Ectodermal cell (in vitro differentiated cells): ENCODE measurements at regions not wholly inside any gene's neighbourhood (a gene's known extent, or its start where the extent isn't known, plus 50 kb on each side); places are given as distances from the start of the nearest gene placed in this dataset.

Source experiments
- H3K27ac ChIP-seq: 2 replicates; pipeline ENCODE4 v1.7.0; 2013; ENCODE audit warnings: mild to moderate bottlenecking, low read depth, low read length; ENCODE audit not compliant: insufficient read depth, poor library complexity, severe bottlenecking
- H3K27me3 ChIP-seq: 2 replicates; pipeline ENCODE4 v1.7.0; 2013; ENCODE audit warnings: mild to moderate bottlenecking, low read length; ENCODE audit not compliant: insufficient read depth, control insufficient read depth, poor library complexity, severe bottlenecking
- H3K36me3 ChIP-seq: one replicate; pipeline ENCODE4 v1.7.0; 2013; ENCODE audit warnings: low read length; ENCODE audit not compliant: control insufficient read depth, insufficient read depth
- H3K4me1 ChIP-seq: one replicate; pipeline ENCODE4 v1.7.0; 2013; ENCODE audit warnings: low read length; ENCODE audit not compliant: control insufficient read depth, insufficient read depth
- H3K4me3 ChIP-seq: 2 replicates; pipeline ENCODE4 v1.7.0; 2013; ENCODE audit warnings: low read depth, low read length, control low read depth; ENCODE audit not compliant: insufficient read depth
- H3K9me3 ChIP-seq: 2 replicates; pipeline ENCODE4 v1.7.0; 2013; ENCODE audit warnings: mild to moderate bottlenecking, low read length, moderate library complexity; ENCODE audit not compliant: control insufficient read depth
- WGBS, 2 experiments: methylation state at CpG; one replicate each; pipeline ENCODE4 v1.1.7; 2013; ENCODE audit warnings: missing lambda C conversion rate in 2 of 2; 5-methylcytosine and 5-hydroxymethylcytosine counted together

- Histone ChIP-seq H3K27ac (no peak overlapping the region), H3K4me1 (no peaks in the 10 kb centered on the region), H3K36me3 (no peaks in the 10 kb centered on the region), H3K4me3 (no peak overlapping the region), H3K27me3 (no peaks in the 10 kb centered on the region), H3K9me3 (no peaks in the 10 kb centered on the region)
- WGBS, 2 experiments: 92 to 97% methylated on average over 4 of the region's 4 CpGs
Measured at GRCh38 chr4:124573056-124573455, 139.5 kb downstream of the ANKRD50 start.

GRCh38 chr4:124579896-124580295, 132.6 kb downstream of the ANKRD50 start:
- H3K4me3 ChIP-seq: no peak overlapping the region
- no peaks in the 10 kb centered on the region for H3K4me1 ChIP-seq
- H3K27ac ChIP-seq: no peak overlapping the region
- no peaks in the 10 kb centered on the region for H3K9me3 ChIP-seq
- H3K36me3 ChIP-seq: no peaks in the 10 kb centered on the region
- no peaks in the 10 kb centered on the region for H3K27me3 ChIP-seq

GRCh38 chr4:124583797-124584196, 128.7 kb downstream of the ANKRD50 start:
- Histone ChIP-seq H3K27me3 (no peaks in the 10 kb centered on the region), H3K4me1 (no peaks in the 10 kb centered on the region), H3K9me3 (no peaks in the 10 kb centered on the region), H3K27ac (no peak overlapping the region), H3K36me3 (no peaks in the 10 kb centered on the region), H3K4me3 (no peak overlapping the region)
- WGBS, 2 experiments: 91 to 95% methylated on average over 1 of the region's 1 CpG

GRCh38 chr4:124589786-124590185, 122.7 kb downstream of the ANKRD50 start:
- Histone ChIP-seq H3K36me3 (no peaks in the 10 kb centered on the region), H3K27me3 (no peaks in the 10 kb centered on the region), H3K27ac (no peak overlapping the region), H3K4me1 (no peaks in the 10 kb centered on the region), H3K9me3 (no peaks in the 10 kb centered on the region), H3K4me3 (no peak overlapping the region)
- 90 to 91% methylated on average over 1 of the region's 1 CpG for WGBS, 2 experiments

GRCh38 chr4:124590480-124590879, 122.1 kb downstream of the ANKRD50 start:
- Histone ChIP-seq H3K4me3 (no peak overlapping the region), H3K27me3 (no peaks in the 10 kb centered on the region), H3K27ac (no peak overlapping the region), H3K4me1 (no peaks in the 10 kb centered on the region), H3K36me3 (no peaks in the 10 kb centered on the region), H3K9me3 (no peaks in the 10 kb centered on the region)

- H3K36me3 ChIP-seq: no peaks in the 10 kb centered on the region
Measured at GRCh38 chr4:124591637-124592036, 120.9 kb downstream of the ANKRD50 start.

GRCh38 chr4:124593494-124593893, 119.0 kb downstream of the ANKRD50 start:
- H3K27me3 ChIP-seq: no peaks in the 10 kb centered on the region
- WGBS, 2 experiments: 76 to 83% methylated on average over 2 of the region's 2 CpGs
- no peaks in the 10 kb centered on the region for H3K9me3 ChIP-seq
- H3K4me3 ChIP-seq: no peak overlapping the region
- no peaks in the 10 kb centered on the region for H3K36me3 ChIP-seq
- H3K27ac ChIP-seq: no peak overlapping the region
- no peaks in the 10 kb centered on the region for H3K4me1 ChIP-seq

More at GRCh38 chr4:124591637-124592036, 120.9 kb downstream of the ANKRD50 start:
- Histone ChIP-seq H3K4me3 (no peak overlapping the region), H3K27ac (no peak overlapping the region), H3K9me3 (no peaks in the 10 kb centered on the region), H3K27me3 (no peaks in the 10 kb centered on the region), H3K4me1 (no peaks in the 10 kb centered on the region)
- WGBS, 2 experiments: 66 to 86% methylated on average over 1 to 2 of the region's 2 CpGs

- Histone ChIP-seq H3K27me3 (no peaks in the 10 kb centered on the region), H3K4me1 (no peaks in the 10 kb centered on the region), H3K9me3 (no peaks in the 10 kb centered on the region), H3K27ac (no peak overlapping the region), H3K4me3 (no peak overlapping the region), H3K36me3 (no peaks in the 10 kb centered on the region)
- 100% methylated on average over 1 of the region's 1 CpG for WGBS, 2 experiments
Measured at GRCh38 chr4:124594945-124595344, 117.6 kb downstream of the ANKRD50 start.

GRCh38 chr4:124596816-124597215, 115.7 kb downstream of the ANKRD50 start:
- no peak overlapping the region for H3K27ac ChIP-seq
- H3K4me3 ChIP-seq: no peak overlapping the region
- no peaks in the 10 kb centered on the region for H3K4me1 ChIP-seq
- H3K36me3 ChIP-seq: no peaks in the 10 kb centered on the region
- no peaks in the 10 kb centered on the region for H3K9me3 ChIP-seq
- H3K27me3 ChIP-seq: no peaks in the 10 kb centered on the region
- WGBS, 2 experiments: 66 to 71% methylated on average over 4 of the region's 4 CpGs

GRCh38 chr4:124610211-124610610, 102.3 kb downstream of the ANKRD50 start:
- WGBS, 2 experiments: 80 to 88% methylated on average over 1 to 2 of the region's 2 CpGs
- Histone ChIP-seq H3K9me3 (no peaks in the 10 kb centered on the region), H3K4me3 (no peak overlapping the region), H3K36me3 (no peaks in the 10 kb centered on the region), H3K4me1 (no peaks in the 10 kb centered on the region), H3K27me3 (no peaks in the 10 kb centered on the region), H3K27ac (no peak overlapping the region)
